HUES6 (cell line): ENCODE measurements at regions not wholly inside any gene's neighbourhood (a gene's known extent, or its start where the extent isn't known, plus 50 kb on each side); places are given as distances from the start of the nearest gene placed in this dataset.

Experiments used
- H3K27ac ChIP-seq: 2 replicates; pipeline ENCODE4 v1.7.0; 2013; ENCODE audit warnings: low read depth, mild to moderate bottlenecking, low read length, inconsistent platforms
- H3K27me3 ChIP-seq: 2 replicates; pipeline ENCODE4 v1.6.1; 2013; ENCODE audit warnings: low read length; ENCODE audit not compliant: control insufficient read depth, insufficient read depth
- H3K36me3 ChIP-seq: 2 replicates; pipeline ENCODE4 v1.6.1; 2013; ENCODE audit warnings: low read length; ENCODE audit not compliant: control insufficient read depth, insufficient read depth
- H3K4me1 ChIP-seq: 2 replicates; pipeline ENCODE4 v1.6.1; 2013; ENCODE audit warnings: low read length; ENCODE audit not compliant: control insufficient read depth, insufficient read depth
- H3K4me3 ChIP-seq: 2 replicates; pipeline ENCODE4 v1.5.1; 2013; ENCODE audit warnings: low read depth, low read length
- H3K9ac ChIP-seq: one replicate; pipeline ENCODE4 v1.6.1; 2013; ENCODE audit warnings: mild to moderate bottlenecking, low read length
- H3K9me3 ChIP-seq: 2 replicates; pipeline ENCODE4 v1.6.1; 2013; ENCODE audit warnings: low read depth, low read length; ENCODE audit not compliant: control insufficient read depth, insufficient read depth

DNA sequence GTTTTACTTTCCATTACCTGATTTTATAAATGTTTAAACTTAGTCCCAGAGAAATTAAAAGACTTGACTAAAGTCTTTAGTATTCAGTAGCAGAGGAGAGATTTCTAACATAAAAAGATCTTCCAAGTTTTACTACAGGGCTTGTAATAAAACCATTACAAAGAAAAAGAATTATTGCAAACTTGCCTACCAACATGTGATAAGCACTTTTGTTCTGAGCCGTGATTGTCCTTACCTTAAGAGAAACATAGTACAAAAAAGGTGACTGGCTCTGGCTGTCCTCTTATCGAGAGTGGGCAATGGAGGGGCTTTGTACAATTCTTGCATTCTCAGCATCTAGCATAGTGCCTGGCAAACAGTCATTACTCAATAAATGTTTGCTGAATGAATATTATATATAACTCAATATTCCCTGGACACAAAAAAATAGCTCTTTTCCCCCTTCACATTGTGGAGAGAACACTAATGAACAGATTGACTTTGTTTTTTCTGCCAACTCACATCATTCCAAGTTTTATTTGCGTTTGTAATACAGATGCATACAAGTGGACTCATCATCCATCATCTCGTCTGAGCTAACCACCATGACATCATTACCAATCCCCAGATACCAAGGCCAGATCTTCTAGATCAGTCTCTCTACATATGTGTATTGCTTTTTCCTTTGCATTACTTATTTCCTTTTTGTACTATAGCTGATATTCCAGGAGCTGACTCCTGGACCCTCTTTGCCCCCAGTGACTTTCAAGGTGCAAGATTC, 192.8 kb upstream of the EEA1 start:
- no peak overlapping the region for H3K4me3 ChIP-seq

DNA sequence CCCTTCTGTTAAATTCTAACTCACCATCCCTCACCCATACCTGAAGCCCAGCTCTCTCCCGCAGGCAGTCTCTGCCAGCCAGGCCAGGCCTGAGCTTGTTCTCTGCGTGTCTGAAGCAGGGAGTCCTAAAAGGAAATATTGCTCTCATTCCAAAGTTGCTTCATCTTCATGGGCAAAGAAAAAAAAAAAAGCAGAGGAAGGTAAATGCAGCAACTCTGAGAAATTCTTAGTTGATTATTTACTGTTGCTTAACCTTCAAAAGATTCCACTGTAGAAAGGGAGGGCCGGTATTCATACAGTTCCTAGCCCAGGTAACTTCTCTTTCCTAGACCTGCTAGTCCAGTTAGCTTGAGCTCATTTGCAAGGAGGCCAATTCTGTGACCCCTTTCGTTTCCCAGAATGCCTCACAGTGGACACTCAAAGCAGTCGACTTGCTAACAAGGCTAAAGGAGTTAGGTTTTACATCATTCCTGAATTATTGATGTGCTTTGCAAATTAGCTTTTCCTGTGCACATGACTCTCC, 193.5 kb upstream of the EEA1 start:
- Histone ChIP-seq H3K27me3 (no peaks in the 10 kb centered on the region), H3K36me3 (no peaks in the 10 kb centered on the region), H3K9ac (no peak overlapping the region), H3K9me3 (no peaks in the 10 kb centered on the region), H3K4me1 (no peaks in the 10 kb centered on the region), H3K27ac (no peak overlapping the region), H3K4me3 (no peak overlapping the region)

More for the DNA sequence above, 192.8 kb upstream of the EEA1 start:
- H3K36me3 ChIP-seq = no peaks in the 10 kb centered on the region
- H3K27me3 ChIP-seq = no peaks in the 10 kb centered on the region
- H3K4me1 ChIP-seq = no peaks in the 10 kb centered on the region
- no peaks in the 10 kb centered on the region for H3K9me3 ChIP-seq
- no peak overlapping the region for H3K9ac ChIP-seq
- no peak overlapping the region for H3K27ac ChIP-seq

DNA sequence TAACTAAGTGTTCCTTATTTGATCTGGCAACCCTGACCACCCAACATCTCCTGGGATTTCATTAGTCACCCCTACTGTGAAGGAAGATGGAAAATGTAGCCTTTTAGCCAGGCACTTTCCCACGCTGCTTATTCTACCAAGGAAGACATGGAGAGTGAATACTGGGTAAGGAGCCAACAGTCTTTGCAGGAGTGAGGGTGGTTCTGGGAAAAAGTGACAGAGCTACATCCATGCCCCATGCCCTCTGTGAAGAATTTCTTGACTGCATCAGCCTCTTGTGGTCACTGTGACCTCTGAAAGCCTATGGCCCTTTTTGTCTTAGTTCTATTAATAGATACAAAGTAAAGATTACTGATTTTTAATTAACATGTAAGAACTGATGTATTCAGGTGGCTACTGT, 196.0 kb upstream of the EEA1 start:
- no peaks in the 10 kb centered on the region for H3K27me3 ChIP-seq
- H3K36me3 ChIP-seq = no peaks in the 10 kb centered on the region
- H3K27ac ChIP-seq = no peak overlapping the region
- no peak overlapping the region for H3K4me3 ChIP-seq
- H3K9ac ChIP-seq = no peak overlapping the region
- H3K9me3 ChIP-seq = no peaks in the 10 kb centered on the region
- no peaks in the 10 kb centered on the region for H3K4me1 ChIP-seq

DNA sequence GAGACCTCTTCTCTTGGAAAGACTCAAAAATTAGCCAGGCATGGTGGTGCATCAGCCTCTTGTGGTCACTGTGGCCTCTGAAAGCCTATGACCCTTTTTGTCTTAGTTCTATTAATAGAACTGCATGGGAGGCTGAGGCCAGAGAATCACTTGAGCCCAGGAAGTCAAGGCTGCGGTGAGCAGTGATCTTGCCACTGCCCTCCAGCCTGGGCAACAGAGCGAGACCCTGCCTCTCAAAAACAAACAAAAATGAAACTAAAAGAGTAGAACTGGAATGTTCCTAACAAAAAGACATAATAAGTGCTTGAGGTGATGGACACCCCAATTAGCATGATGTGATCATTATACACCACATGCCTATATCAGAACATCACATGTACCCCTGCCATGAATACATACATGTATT, 197.0 kb upstream of the EEA1 start:
- H3K9me3 ChIP-seq = no peaks in the 10 kb centered on the region
- no peaks in the 10 kb centered on the region for H3K27me3 ChIP-seq
- H3K9ac ChIP-seq = no peak overlapping the region
- no peak overlapping the region for H3K27ac ChIP-seq
- H3K36me3 ChIP-seq = no peaks in the 10 kb centered on the region
- H3K4me1 ChIP-seq = no peaks in the 10 kb centered on the region
- H3K4me3 ChIP-seq = no peak overlapping the region

DNA sequence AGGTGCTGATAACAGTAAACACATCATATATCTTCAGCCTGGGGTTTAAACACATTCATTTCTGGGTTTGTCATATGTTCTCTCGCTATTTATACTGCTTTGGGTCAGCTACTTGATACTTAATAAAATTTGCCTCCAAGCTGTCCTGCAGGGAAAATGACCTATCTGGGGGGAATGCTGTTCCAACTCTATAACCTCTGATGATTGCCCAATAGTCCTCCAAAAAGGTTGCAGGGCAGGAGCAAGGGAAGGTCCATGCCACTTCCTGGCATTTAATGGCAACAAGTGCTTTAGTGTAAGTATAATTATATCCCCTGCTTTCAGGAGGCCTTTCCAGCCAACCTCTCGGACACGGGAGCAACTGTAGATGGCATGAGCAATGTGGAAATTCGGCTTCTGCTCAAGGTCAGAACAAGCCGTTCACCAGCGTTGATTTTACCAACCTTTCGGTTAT, 198.0 kb upstream of the EEA1 start:
- H3K27me3 ChIP-seq = no peaks in the 10 kb centered on the region
- no peak overlapping the region for H3K9ac ChIP-seq
- H3K27ac ChIP-seq = no peak overlapping the region
- no peaks in the 10 kb centered on the region for H3K9me3 ChIP-seq
- no peaks in the 10 kb centered on the region for H3K4me1 ChIP-seq
- no peaks in the 10 kb centered on the region for H3K36me3 ChIP-seq
- no peak overlapping the region for H3K4me3 ChIP-seq

DNA sequence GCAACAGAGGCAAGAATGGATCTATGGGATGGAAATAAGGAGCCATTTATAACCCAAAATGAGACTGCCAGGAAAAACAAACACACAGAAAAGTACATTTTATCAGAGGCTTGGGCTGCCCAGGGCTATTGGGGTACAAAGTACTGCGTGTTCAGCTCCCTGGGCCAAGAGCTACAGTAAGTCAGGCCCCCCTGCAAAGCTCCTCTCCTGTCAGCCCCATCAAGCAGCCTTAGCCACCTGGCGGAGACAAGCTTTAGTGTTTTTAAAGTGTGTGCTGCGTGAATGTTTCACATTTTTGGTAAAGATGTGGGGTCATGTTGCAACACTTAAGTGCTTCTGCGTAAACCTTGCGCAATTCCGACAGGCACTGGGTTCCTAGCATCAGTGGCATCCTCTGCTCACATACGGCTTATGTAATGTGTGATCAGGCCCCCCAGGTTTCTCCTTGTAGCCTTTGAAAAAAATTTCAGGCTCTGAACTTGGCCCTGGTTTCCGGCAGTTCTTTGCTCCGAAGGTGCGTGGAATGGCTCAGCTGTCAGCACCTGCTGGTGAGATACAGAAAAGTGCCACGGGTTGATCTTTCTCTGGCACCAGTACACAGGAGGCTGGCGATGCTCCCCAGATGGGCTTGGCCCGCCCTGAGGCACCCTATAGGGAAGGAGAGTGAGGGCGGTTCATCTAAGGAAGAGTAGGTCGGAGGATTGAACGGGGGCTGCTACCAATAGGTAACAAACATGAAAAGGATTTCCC, 198.7 kb upstream of the EEA1 start:
- Histone ChIP-seq H3K9me3 (no peaks in the 10 kb centered on the region), H3K27me3 (no peaks in the 10 kb centered on the region), H3K36me3 (no peaks in the 10 kb centered on the region), H3K27ac (no peak overlapping the region), H3K4me1 (no peaks in the 10 kb centered on the region), H3K4me3 (no peak overlapping the region), H3K9ac (no peak overlapping the region)

DNA sequence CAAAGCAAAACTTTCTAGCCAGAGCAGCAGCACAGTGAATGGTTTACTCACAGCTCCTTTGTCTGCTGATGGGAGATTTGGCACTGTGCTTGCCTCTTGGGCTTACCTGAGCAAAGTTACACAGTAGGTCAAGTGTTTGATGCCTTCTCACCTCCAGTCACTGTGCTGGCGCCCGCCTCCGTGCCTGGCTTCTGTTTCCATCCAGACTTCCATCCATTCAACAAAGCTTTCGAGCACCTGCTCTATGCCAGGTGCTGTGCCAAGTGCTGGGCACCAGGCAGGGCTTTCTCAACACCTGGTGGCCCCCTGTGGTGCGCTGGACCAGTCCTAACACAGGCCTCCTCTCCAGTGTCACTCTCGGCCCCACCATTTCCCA, 199.2 kb upstream of the EEA1 start:
- H3K4me1 ChIP-seq = no peaks in the 10 kb centered on the region
- H3K36me3 ChIP-seq = no peaks in the 10 kb centered on the region
- no peak overlapping the region for H3K9ac ChIP-seq
- H3K9me3 ChIP-seq = no peaks in the 10 kb centered on the region
- no peak overlapping the region for H3K4me3 ChIP-seq
- no peaks in the 10 kb centered on the region for H3K27me3 ChIP-seq
- no peak overlapping the region for H3K27ac ChIP-seq

DNA sequence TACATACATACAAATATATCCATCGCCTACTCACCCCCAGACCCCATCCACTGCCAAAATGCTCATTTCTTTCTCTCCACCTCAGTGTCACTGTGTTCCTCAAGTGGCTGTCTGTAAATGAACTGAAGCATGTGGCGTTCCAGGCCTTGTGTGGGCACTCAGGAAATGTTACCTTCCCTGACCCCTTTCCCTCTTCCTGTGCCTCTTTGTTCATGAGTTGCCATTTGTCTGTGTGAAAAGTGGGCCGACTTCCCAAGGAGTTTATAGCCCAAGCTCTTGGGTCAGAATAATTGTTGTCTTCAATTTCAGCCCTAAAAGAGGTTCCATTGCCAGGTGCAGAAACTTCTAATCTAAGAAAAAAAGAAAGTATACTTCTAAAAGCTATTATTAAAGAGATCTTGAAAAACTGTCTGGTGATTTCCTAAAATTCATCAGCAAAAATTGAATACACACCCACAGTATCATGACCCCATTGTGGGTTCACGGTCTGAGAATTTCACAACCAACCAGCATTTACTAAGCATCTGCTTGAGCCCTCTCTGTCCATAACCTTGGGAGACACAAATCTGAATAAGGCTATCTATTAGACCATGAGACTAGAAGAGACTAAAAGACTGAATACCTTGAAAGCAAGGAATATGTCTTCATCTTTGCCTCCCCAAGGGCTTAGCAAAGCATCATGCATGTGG, 201.4 kb upstream of the EEA1 start:
- Histone ChIP-seq H3K27ac (no peak overlapping the region), H3K4me3 (no peak overlapping the region), H3K4me1 (no peaks in the 10 kb centered on the region), H3K9me3 (no peaks in the 10 kb centered on the region), H3K36me3 (no peaks in the 10 kb centered on the region), H3K27me3 (no peaks in the 10 kb centered on the region), H3K9ac (no peak overlapping the region)

DNA sequence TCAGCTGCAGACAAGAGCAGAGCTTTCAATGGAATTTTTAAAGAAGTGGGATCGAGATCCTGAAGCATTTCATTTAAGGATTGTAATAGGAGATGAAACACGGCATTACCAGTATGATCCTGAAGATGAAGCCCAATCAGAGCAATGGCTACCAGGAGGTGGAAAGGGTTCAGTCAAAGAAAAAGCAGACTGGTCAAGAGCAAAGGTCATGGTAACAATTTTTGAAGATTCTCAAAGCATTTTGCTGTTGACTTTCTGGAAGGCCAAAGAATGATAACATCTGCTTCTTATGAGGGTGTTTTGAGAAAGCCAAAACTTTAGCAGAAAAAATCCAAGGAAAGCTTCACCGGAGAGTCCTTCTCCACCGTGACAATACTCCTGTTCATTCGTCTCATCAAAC, 204.3 kb upstream of the EEA1 start:
- no peak overlapping the region for H3K9ac ChIP-seq
- no peaks in the 10 kb centered on the region for H3K9me3 ChIP-seq
- no peaks in the 10 kb centered on the region for H3K4me1 ChIP-seq
- no peaks in the 10 kb centered on the region for H3K27me3 ChIP-seq
- H3K36me3 ChIP-seq = no peaks in the 10 kb centered on the region
- H3K4me3 ChIP-seq = no peak overlapping the region
- H3K27ac ChIP-seq = no peak overlapping the region

DNA sequence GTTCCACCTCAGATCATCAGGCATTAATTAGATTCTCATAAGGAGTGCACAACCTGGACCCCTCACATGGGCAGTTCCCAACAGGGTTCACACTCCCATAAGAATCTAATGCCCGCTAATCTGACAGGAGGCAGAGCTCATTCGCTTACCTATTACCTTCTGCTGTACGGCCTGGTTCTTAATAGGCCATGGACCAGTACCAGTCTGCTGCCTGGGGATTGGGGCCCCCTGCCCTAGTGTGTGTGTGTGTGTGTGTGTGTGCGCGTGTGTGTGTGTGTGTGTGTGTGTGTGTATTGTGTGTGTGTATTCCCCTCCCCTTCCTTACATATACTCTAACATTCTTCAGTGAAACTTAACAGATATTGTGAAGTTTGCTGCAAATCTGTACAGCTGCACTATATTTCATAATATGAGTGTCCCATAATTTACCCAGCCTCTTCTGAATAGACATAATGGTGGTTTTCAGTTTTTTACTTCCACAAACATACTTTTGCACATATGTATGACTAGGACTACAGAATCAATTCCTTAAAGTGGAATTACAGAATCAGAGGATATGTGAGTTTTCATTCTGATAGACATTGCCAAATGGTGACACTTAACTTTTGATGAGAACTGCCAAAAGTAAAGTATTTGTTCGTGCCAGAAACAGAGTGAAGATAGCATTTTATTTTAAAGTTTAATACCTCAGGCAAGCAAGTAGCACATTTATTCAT, 205.2 kb upstream of the EEA1 start:
- Histone ChIP-seq H3K27me3 (no peaks in the 10 kb centered on the region), H3K9ac (no peak overlapping the region), H3K36me3 (no peaks in the 10 kb centered on the region), H3K9me3 (no peaks in the 10 kb centered on the region), H3K4me1 (no peaks in the 10 kb centered on the region), H3K27ac (no peak overlapping the region), H3K4me3 (no peak overlapping the region)
